Right lobe of liver (tissue), 6 donors: ENCODE measurements at regions not wholly inside any gene's neighbourhood (a gene's known extent, or its start where the extent isn't known, plus 50 kb on each side); places are given as distances from the start of the nearest gene placed in this dataset.

Experiments used
- ATAC-seq, 4 donors: fragments of 200-7000 bp; cut with Tn5 transposase; one replicate each; pipeline ENCODE4 v1.9.1; 2020; ENCODE audit warnings: mild to moderate bottlenecking in 4 of 4, moderate library complexity in 4 of 4
- DNase-seq, 3 donors: peaks; one replicate each; pipeline ENCODE4 v3.0.0-alpha.2; 2020
- H3K27ac ChIP-seq, 3 donors: fragments of 200-600 bp; one replicate each; pipeline ENCODE4 v1.8.0; 2022
- H3K27me3 ChIP-seq, 2 donors: fragments of 200-600 bp; one replicate each; pipeline ENCODE4 v1.8.0; 2022
- H3K36me3 ChIP-seq, 4 donors: fragments of 200-600 bp; sonication (generic) in 1 of 4; one replicate each; pipeline versions ENCODE4 v1.5.1 to v1.8.0; 2017 to 2022; ENCODE audit warnings: control low read depth in 1 of 4
- H3K4me1 ChIP-seq, 4 donors: fragments of 200-600 bp; sonication (generic) in 1 of 4; one replicate each; pipeline versions ENCODE4 v1.5.1 to v1.8.0; 2017 to 2022; ENCODE audit warnings: control low read depth in 1 of 4
- H3K4me3 ChIP-seq, 3 donors: fragments of 200-600 bp; one replicate each; pipeline ENCODE4 v1.8.0; 2022
- H3K9me3 ChIP-seq, 4 donors: fragments of 200-600 bp; sonication (generic) in 1 of 4; one replicate each; pipeline versions ENCODE4 v1.5.1 to v1.8.0; 2017 to 2022; ENCODE audit warnings: control low read depth in 1 of 4
- CTCF ChIP-seq, 4 donors: fragments of 200-600 bp in 3 of 4; fragments of 450-650 bp in 1 of 4; IDR thresholded peaks; one replicate each; pipeline versions ENCODE4 v1.5.1 to v1.8.0; 2016 to 2022; ENCODE audit warnings: antibody characterized with exemption in 4 of 4, mild to moderate bottlenecking in 2 of 4
- POLR2A ChIP-seq: fragments of 450-650 bp; IDR thresholded peaks from one replicate; pipeline ENCODE4 v1.6.1; 2017; ENCODE audit warnings: antibody characterized with exemption, mild to moderate bottlenecking
- WGBS: methylation state at CpG from one replicate; pipeline ENCODE4 v1.1.6; 2018; ENCODE audit warnings: low coverage, low lambda C conversion rate; ENCODE audit not compliant: insufficient coverage; ENCODE audit errors: missing lambda C conversion rate; 5-methylcytosine and 5-hydroxymethylcytosine counted together
- intact Hi-C, 2 donors: fragments of 100-400 bp; cut with DNase I; formaldehyde crosslinking; loops; one replicate each; pipeline versions ENCODE4 v1.11.2 to v1.14.1; 2022
- donor health status: DM: no; HTN: yes; CAD: no.
- donor health status: DM: no; HTN: no; CAD: no.
- donor health status: DM: no; HTN: no; CAD: no.
- donor health status: DM: no; HTN: yes; CAD: no.
- donor health status: DM: no; HTN: yes; CAD: no.

GRCh38 chrX:39121903-39122302 lies 320.6 kb downstream of the MID1IP1 start:
- ATAC-seq (no peak), DNase-seq (no peak)
- no peaks in the 10 kb centered on the region for H3K27me3 ChIP-seq
- H3K36me3 ChIP-seq = no peaks in the 10 kb centered on the region
- no peak for TF ChIP-seq POLR2A
- TF ChIP-seq CTCF (IDR thresholded peaks at IDR 0.05) = no peak
- WGBS = 63% methylated on average over 1 of the region's 1 CpG
- no peak overlapping the region for H3K27ac ChIP-seq
- no peaks in the 10 kb centered on the region for H3K4me1 ChIP-seq
- intact Hi-C loops = no loop called here
- H3K9me3 ChIP-seq = no peaks in the 10 kb centered on the region
- no peak overlapping the region for H3K4me3 ChIP-seq

GRCh38 chrX:39125834-39126233 lies 324.6 kb downstream of the MID1IP1 start:
- no peak overlapping the region for H3K27ac ChIP-seq
- WGBS = 75% methylated on average over 1 of the region's 1 CpG
- no peaks in the 10 kb centered on the region for H3K27me3 ChIP-seq
- DNase-seq (no peak), ATAC-seq (no peak)
- TF ChIP-seq POLR2A = no peak
- TF ChIP-seq CTCF (IDR thresholded peaks at IDR 0.05) = no peak
- no peaks in the 10 kb centered on the region for H3K4me1 ChIP-seq
- intact Hi-C loops = no loop called here
- H3K4me3 ChIP-seq = no peak overlapping the region
- H3K9me3 ChIP-seq = no peaks in the 10 kb centered on the region
- no peaks in the 10 kb centered on the region for H3K36me3 ChIP-seq

- DNase-seq (peak in 2 of 3 donors; percentile 40 to 44), ATAC-seq (peak in 3 of 4 donors; percentile 66 to 78 (median 71))
- no peaks in the 10 kb centered on the region for H3K27me3 ChIP-seq
- TF ChIP-seq CTCF (IDR thresholded peaks at IDR 0.05) (peak; percentile 13 to 40 (median 17)), POLR2A (no peak)
- no peaks in the 10 kb centered on the region for H3K4me1 ChIP-seq
- WGBS = 31% methylated on average over 2 of the region's 2 CpGs
- no peak overlapping the region for H3K27ac ChIP-seq
- no peak overlapping the region for H3K4me3 ChIP-seq
- H3K9me3 ChIP-seq = no peaks in the 10 kb centered on the region
- H3K36me3 ChIP-seq = no peaks in the 10 kb centered on the region
- intact Hi-C loops = no loop called here
Measured at GRCh38 chrX:39133971-39134370, 332.7 kb downstream of the MID1IP1 start.

- no peak for ATAC-seq
Measured at GRCh38 chrX:39137363-39137954, 336.2 kb downstream of the MID1IP1 start.

More at GRCh38 chrX:39137363-39137954, 336.2 kb downstream of the MID1IP1 start:
- DNase-seq = no peak
- no peaks in the 10 kb centered on the region for H3K27me3 ChIP-seq
- WGBS = 64% methylated on average over 3 of the region's 3 CpGs
- no peaks in the 10 kb centered on the region for H3K4me1 ChIP-seq
- no peak overlapping the region for H3K4me3 ChIP-seq
- H3K36me3 ChIP-seq = no peaks in the 10 kb centered on the region
- no peak overlapping the region for H3K27ac ChIP-seq
- no peaks in the 10 kb centered on the region for H3K9me3 ChIP-seq
- TF ChIP-seq POLR2A = no peak
- no peak for TF ChIP-seq CTCF (IDR thresholded peaks at IDR 0.05)
- intact Hi-C loops = no loop called here
